ENCODE measurements at regions not wholly inside any gene's neighbourhood (a gene's known extent, or its start where the extent isn't known, plus 50 kb on each side); places are given as distances from the start of the nearest gene placed in this dataset.

- DNase-seq (ENCODE audit: low read depth in 3 of 3): no peak
Observed at GRCh38 chr4:155514628-155515027, 137.9 kb upstream of the MAP9 start.

GRCh38 chr4:155512817-155513216 lies 136.1 kb upstream of the MAP9 start:
- DNase-seq (ENCODE audit: low read depth in 3 of 3): no peak

- no peak for DNase-seq (ENCODE audit: low read depth in 3 of 3)
Observed at GRCh38 chr4:155512046-155512445, 135.3 kb upstream of the MAP9 start.

GRCh38 chr4:155510771-155511170 lies 134.0 kb upstream of the MAP9 start:
- no peak for DNase-seq (ENCODE audit: low read depth in 3 of 3)

- DNase-seq (ENCODE audit: low read depth in 3 of 3): no peak
Observed at GRCh38 chr4:155509555-155509954, 132.8 kb upstream of the MAP9 start.

- DNase-seq (ENCODE audit: low read depth in 3 of 3): no peak
Observed at GRCh38 chr4:155506745-155507144, 130.0 kb upstream of the MAP9 start.

- DNase-seq (ENCODE audit: low read depth in 3 of 3): no peak
Observed at GRCh38 chr4:155505321-155505720, 128.6 kb upstream of the MAP9 start.

GRCh38 chr4:155497306-155497705 lies 120.5 kb upstream of the MAP9 start:
- DNase-seq (ENCODE audit: low read depth in 3 of 3): no peak

GRCh38 chr4:155496294-155496626 lies 119.5 kb upstream of the MAP9 start:
- no peak for DNase-seq (ENCODE audit: low read depth in 3 of 3)

GRCh38 chr4:155495572-155496293 lies 119.0 kb upstream of the MAP9 start:
- no peak for DNase-seq (ENCODE audit: low read depth in 3 of 3)

GRCh38 chr4:155494037-155494718 lies 117.4 kb upstream of the MAP9 start:
- no peak for DNase-seq (ENCODE audit: low read depth in 3 of 3)

- DNase-seq (ENCODE audit: low read depth in 3 of 3): no peak
Observed at GRCh38 chr4:155491336-155492120, 114.8 kb upstream of the MAP9 start.

- no peak for DNase-seq (ENCODE audit: low read depth in 3 of 3)
Observed at GRCh38 chr4:155489271-155489670, 112.5 kb upstream of the MAP9 start.

GRCh38 chr4:155488691-155489090 lies 111.9 kb upstream of the MAP9 start:
- DNase-seq (ENCODE audit: low read depth in 3 of 3): no peak

GRCh38 chr4:155487210-155487609 lies 110.4 kb upstream of the MAP9 start:
- DNase-seq (ENCODE audit: low read depth in 3 of 3): no peak

- no peak for DNase-seq (ENCODE audit: low read depth in 3 of 3)
Observed at GRCh38 chr4:155481150-155481549, 104.4 kb upstream of the MAP9 start.

- no peak for DNase-seq (ENCODE audit: low read depth in 3 of 3)
Observed at GRCh38 chr4:155479835-155480234, 103.1 kb upstream of the MAP9 start.

GRCh38 chr4:155478336-155478835 lies 101.6 kb upstream of the MAP9 start:
- DNase-seq (ENCODE audit: low read depth in 3 of 3): no peak

- no peak for DNase-seq (ENCODE audit: low read depth in 3 of 3)
Observed at GRCh38 chr4:155474758-155475157, 98.0 kb upstream of the MAP9 start.

- no peak for DNase-seq (ENCODE audit: low read depth in 3 of 3)
Observed at GRCh38 chr4:155473420-155474095, 96.8 kb upstream of the MAP9 start.

- DNase-seq (ENCODE audit: low read depth in 3 of 3): no peak
Observed at GRCh38 chr4:155468282-155468681, 91.5 kb upstream of the MAP9 start.

- DNase-seq (ENCODE audit: low read depth in 3 of 3): no peak
Observed at GRCh38 chr4:155450676-155451075, 73.9 kb upstream of the MAP9 start.
